NCI-H524 (cell line): ENCODE measurements at regions not wholly inside any gene's neighbourhood (a gene's known extent, or its start where the extent isn't known, plus 50 kb on each side); places are given as distances from the start of the nearest gene placed in this dataset.
A peak's percentile ranks its signal among the peaks of the same experiment; 100 is the strongest.
"Not testable (repeated sequence)": the region's sequence is repeated elsewhere in the genome, so short reads cannot be mapped to it uniquely, and the experiment has no call there.

ENCODE experiments used
- DNase-seq, 2 experiments: peaks; one replicate each; lab custom pipeline; 2025; lab: John Stamatoyannopoulos, UW

GRCh38 chr5:88092358-88092757 is 176.3 kb downstream of the TMEM161B start:
- DNase-seq, result no peak

GRCh38 chr5:88090506-88090905 is 178.1 kb downstream of the TMEM161B start:
- DNase-seq, result no peak

- peak; percentile 25 to 60 for DNase-seq
These were observed 178.8 kb downstream of the TMEM161B start for GRCh38 chr5:88089719-88090390.

GRCh38 chr5:88085462-88085861 is 183.2 kb downstream of the TMEM161B start:
- no peak for DNase-seq

- DNase-seq, result peak in 1 of 2 experiments; percentile 3
These were observed 186.8 kb downstream of the TMEM161B start for GRCh38 chr5:88081877-88082276.

GRCh38 chr5:88063813-88064212 is 204.8 kb downstream of the TMEM161B start:
- no peak for DNase-seq

GRCh38 chr5:88060194-88060593 is 208.5 kb downstream of the TMEM161B start:
- DNase-seq, result no peak

GRCh38 chr5:88058625-88059024 is 210.0 kb downstream of the TMEM161B start:
- no peak for DNase-seq

- not testable (repeated sequence) for DNase-seq
These were observed 216.2 kb downstream of the TMEM161B start for GRCh38 chr5:88052468-88052867.

- DNase-seq, result no peak
These were observed 217.5 kb downstream of the TMEM161B start for GRCh38 chr5:88051148-88051547.

- DNase-seq, result no peak
These were observed 218.9 kb downstream of the TMEM161B start for GRCh38 chr5:88049737-88050136.

GRCh38 chr5:88049156-88049555 is 219.5 kb downstream of the TMEM161B start:
- no peak for DNase-seq

GRCh38 chr5:88045931-88046461 is 222.6 kb downstream of the TMEM161B start:
- DNase-seq, result no peak

- DNase-seq, result no peak
These were observed 223.5 kb downstream of the TMEM161B start for GRCh38 chr5:88045165-88045564.

GRCh38 chr5:88034520-88034919 is 234.1 kb downstream of the TMEM161B start:
- DNase-seq, result no peak

- DNase-seq, result no peak
These were observed 235.5 kb downstream of the TMEM161B start for GRCh38 chr5:88033191-88033590.

GRCh38 chr5:88029011-88029410 is 239.6 kb downstream of the TMEM161B start:
- no peak for DNase-seq

GRCh38 chr5:88021141-88021540 is 247.5 kb downstream of the TMEM161B start:
- no peak for DNase-seq

GRCh38 chr5:88014984-88015383 is 253.7 kb downstream of the TMEM161B start:
- not testable (repeated sequence) for DNase-seq

- DNase-seq, result no peak
These were observed 267.8 kb downstream of the TMEM161B start for GRCh38 chr5:88000877-88001276.

- no peak for DNase-seq
These were observed 271.0 kb downstream of the TMEM161B start for GRCh38 chr5:87997662-87998061.

GRCh38 chr5:87966213-87966612 is 302.4 kb downstream of the TMEM161B start:
- no peak for DNase-seq

GRCh38 chr5:87954121-87954520 is 314.5 kb downstream of the TMEM161B start:
- no peak for DNase-seq

GRCh38 chr5:87951661-87952060 is 317.0 kb downstream of the TMEM161B start:
- no peak for DNase-seq
